GM19035 (cell line): ENCODE measurements at regions not wholly inside any gene's neighbourhood (a gene's known extent, or its start where the extent isn't known, plus 50 kb on each side); places are given as distances from the start of the nearest gene placed in this dataset.

Source experiments
- ATAC-seq: cut with Tn5 transposase; IDR thresholded peaks from one replicate; pipeline ENCODE4 v1.9.1; 2021; ENCODE audit not compliant: unreplicated experiment

GRCh38 chr7:25544254-25544653 is 316.0 kb upstream of the NPVF start:
- ATAC-seq, result no peak

DNA sequence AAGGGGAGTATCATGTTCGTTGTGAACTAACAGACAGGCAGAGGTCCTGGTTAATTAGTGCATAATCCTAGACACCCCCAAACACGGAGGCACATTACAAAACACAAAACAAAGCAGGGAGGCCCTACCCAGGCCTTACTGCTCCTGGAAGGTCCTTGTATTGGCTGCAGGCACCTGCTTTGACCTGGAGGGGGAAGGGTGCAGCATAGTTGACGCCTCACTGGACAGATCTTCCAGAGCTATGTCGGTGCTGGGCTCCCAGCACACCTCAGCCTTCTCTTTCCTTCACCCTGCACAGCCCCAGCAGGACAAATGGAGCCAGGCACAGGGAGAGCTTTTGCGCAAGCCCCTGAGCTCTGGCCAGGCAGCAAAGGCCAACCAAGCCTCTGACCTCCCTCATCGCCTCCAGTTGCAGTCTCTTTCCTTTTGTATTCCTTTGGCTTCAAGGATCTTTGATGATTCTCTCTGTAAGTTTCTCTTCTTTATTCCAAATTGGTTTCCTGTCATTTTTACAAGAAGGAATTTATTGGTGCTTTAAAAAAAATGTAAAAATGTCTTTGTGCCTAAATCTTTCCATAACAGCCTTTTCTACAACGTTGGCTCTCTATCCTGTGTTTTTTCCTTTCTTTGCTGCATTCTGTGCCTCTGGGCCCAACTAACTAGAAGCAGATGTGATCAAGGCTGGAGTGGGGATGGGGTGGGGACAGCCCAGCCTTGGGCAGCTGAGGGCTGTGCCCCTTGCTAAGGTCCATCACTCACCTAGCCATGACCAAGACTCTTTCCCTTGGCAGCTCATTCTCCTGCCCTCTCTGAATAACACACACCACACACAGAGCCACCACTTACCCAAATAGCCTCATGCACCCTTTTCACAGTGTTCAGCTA is 317.1 kb upstream of the NPVF start:
- no peak for ATAC-seq

GRCh38 chr7:25546306-25546705 is 318.0 kb upstream of the NPVF start:
- ATAC-seq, result no peak

- no peak for ATAC-seq
Measured at GRCh38 chr7:25549271-25549921, 321.1 kb upstream of the NPVF start.

DNA sequence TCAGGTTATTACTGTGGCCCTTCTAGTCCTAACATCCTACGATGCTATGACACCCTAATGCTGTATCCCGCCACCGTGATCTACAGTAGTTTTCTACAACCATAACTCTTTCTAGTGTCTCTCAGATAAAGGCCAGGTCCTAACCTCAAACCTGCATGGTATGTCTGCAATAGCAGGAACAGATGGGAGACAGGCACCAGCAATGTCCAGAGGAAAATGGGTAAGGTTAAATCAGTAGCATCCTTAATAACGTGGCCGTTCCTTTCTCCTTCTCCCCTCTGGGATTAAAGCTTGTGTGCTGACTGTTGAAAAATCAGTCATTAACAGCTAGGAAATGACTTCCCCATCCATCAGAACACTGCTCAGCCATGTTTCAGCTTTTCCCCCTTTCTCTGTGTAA is 321.9 kb upstream of the NPVF start:
- ATAC-seq, result no peak

- no peak for ATAC-seq
Measured at GRCh38 chr7:25552998-25553397, 324.7 kb upstream of the NPVF start.

DNA sequence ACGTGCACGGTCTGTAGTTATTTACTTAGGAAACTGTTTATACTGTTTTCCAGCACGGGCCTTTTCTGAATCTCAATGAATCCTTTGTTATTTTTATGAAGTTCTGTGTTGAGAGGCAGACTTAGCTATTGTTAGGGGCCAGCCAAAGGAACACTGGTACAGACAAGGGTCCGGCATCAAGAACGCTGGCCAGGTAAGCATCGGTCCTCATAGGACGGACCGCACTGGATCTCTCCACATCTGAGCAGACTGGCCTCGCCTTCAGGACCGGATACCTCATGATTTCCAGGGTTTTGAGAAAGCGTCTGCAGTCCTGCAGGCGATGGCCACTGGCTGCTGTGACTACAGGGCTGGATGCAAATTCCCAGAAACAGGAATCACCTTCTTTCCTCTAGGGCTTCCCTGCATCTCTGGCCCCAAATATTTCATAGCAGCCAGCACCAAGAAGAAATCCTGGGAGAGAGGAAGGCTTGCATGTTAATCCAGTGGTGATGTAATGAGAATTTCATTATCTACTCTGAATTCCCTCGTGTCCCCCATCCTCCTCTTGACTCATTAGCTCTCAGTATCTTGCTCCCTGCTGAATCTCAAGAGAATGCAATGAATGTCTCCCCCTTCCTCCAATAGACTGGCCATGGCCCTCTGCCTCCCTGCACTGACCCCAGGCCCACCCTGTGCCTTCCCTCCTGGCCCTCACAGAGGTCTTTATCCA is 325.4 kb upstream of the NPVF start:
- no peak for ATAC-seq

GRCh38 chr7:25557379-25557917 is 329.2 kb upstream of the NPVF start:
- ATAC-seq, result no peak

- no peak for ATAC-seq
Measured at GRCh38 chr7:25557930-25558329, 329.6 kb upstream of the NPVF start.

- ATAC-seq, result no peak
Measured at GRCh38 chr7:25558605-25559004, 330.3 kb upstream of the NPVF start.

DNA sequence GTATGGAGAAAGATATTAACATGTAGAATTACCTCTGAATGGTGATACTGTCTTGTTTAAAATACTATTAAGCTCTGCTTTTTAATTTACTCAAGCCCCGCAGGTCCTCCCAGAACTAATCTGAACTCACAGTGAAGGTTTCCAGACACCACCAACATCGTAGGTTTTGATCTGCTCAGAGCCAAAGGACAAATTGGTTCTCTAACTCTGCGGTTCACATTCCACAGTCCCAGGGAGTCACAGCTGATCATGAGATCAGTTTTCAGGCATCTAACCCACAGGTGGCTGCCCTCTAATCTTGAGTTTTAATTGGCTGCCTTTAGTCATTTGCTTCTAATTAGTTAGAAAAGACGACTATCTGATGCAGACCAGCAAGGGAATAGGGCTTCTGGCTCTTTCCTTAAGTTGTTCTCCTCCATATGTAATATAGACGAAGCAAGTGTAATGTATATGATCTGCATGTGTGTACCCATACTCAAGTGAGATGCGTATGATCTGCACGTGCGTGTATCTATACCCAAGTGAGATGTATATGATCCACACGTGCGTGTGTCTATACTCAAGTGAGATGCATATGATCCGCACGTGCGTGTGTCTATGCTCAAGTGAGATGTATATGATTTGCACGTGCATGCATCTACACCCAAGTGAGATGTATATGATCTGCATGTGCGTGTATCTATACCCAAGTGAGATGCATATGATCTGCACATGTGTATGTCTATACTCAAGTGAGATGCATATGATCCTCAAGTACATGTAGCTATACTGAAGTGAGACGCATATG is 331.5 kb upstream of the NPVF start:
- no peak for ATAC-seq

DNA sequence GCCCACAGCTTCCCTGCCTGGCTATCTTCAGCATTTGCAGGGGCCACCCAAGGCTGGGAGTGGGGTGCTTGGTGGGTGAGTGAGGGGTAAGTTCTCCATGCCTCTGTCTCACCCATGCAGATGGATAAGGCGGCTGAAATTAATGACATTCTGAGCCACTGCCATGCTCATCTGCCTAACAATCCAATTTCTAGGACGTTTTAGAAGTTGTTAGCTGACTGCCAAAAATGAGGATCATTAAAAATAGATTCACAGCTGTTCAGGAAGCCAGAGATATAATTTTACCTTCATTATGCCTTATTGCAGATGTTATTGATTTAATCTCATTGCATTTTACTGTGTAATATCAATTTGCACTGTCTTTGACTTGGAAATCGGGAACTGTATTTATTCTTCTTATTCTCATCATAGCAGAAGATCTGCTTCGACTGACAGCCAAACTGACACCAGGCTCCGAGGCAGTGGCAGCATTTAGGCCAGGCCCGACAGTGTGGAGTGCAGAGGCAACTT is 334.4 kb upstream of the NPVF start:
- no peak for ATAC-seq

- no peak for ATAC-seq
Measured at GRCh38 chr7:25565002-25565401, 336.7 kb upstream of the NPVF start.

DNA sequence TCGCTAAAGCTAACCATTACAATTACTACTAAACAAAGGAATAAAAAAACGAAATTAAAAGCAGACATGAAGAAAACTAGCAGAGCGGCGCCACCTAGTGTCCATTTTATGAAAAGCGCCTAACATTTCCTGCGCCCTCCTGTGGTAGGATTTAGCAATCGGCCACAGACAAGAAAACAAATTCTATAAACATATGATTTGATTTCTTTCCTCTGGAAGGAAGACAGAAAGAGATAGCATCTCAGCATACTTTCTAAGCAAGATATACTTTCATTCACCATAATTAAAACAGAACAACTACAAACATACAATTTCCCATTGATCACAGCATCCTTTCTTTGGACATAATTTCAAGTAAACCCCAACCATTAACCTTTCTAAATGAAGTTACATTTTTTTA is 337.7 kb upstream of the NPVF start:
- ATAC-seq, result no peak

DNA sequence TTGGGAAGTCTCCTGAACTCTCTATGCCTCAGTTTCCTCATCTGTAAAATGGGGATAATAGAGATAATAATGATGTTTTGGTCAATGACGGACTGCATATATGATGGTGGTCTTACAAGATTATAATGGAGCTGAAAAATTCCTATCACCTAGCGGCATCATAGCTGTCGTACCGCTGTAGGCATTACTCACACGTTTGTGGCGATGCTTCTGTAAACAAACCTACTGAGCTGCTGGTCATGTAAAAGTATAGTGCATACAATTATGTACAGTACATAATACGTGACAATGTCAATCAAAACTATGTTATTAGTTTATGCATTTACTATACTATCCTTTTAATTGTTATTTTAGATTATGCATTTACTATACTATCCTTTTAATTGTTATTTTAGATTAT is 339.1 kb upstream of the NPVF start:
- no peak for ATAC-seq

GRCh38 chr7:25569765-25570164 is 341.5 kb upstream of the NPVF start:
- ATAC-seq, result no peak

DNA sequence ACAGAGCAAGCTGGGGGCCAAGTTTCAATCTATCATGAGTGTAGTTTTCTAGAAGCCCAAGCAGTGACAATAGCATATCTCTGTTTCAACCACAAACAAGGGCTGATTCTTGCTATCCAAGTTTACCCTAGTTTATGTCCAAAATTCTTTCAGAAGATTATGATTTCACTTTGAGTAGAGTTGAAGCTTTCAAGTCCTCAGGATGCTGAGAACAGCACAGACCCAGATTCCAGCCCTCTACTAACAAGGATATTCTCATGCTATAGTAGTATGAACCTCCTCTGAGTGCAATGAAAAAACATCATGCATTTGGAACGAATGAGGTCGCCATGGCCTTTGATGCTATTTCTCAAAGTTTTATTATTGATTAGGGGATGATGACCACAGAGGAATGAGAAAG is 344.1 kb upstream of the NPVF start:
- no peak for ATAC-seq

- no peak for ATAC-seq
Measured at GRCh38 chr7:25574828-25575227, 346.5 kb upstream of the NPVF start.

GRCh38 chr7:25575634-25576033 is 347.3 kb upstream of the NPVF start:
- no peak for ATAC-seq

GRCh38 chr7:25578991-25579777 is 350.9 kb upstream of the NPVF start:
- no peak for ATAC-seq
